HG02870 (cell line): ENCODE measurements at regions not wholly inside any gene's neighbourhood (a gene's known extent, or its start where the extent isn't known, plus 50 kb on each side); places are given as distances from the start of the nearest gene placed in this dataset.

ENCODE experiments used
- ATAC-seq: cut with Tn5 transposase; IDR thresholded peaks from one replicate; pipeline ENCODE4 v1.9.1; 2021; ENCODE audit warnings: mild to moderate bottlenecking, moderate library complexity; ENCODE audit not compliant: unreplicated experiment

- ATAC-seq: no peak
These were observed 102.2 kb upstream of the MOCS2 start for GRCh38 chr5:53211799-53212198.

GRCh38 chr5:53219174-53219573, 109.6 kb upstream of the MOCS2 start:
- peak; percentile 76 for ATAC-seq

GRCh38 chr5:53219610-53220009, 110.1 kb upstream of the MOCS2 start:
- no peak for ATAC-seq

- no peak for ATAC-seq
These were observed 124.3 kb upstream of the MOCS2 start for GRCh38 chr5:53233645-53234405.

- ATAC-seq: no peak
These were observed 127.1 kb upstream of the MOCS2 start for GRCh38 chr5:53236683-53237082.

GRCh38 chr5:53237876-53238275, 128.3 kb upstream of the MOCS2 start:
- no peak for ATAC-seq

GRCh38 chr5:53239301-53239990, 129.9 kb upstream of the MOCS2 start:
- ATAC-seq: no peak

- ATAC-seq: no peak
These were observed 131.1 kb upstream of the MOCS2 start for GRCh38 chr5:53240661-53241060.

GRCh38 chr5:53241572-53241971, 132.0 kb upstream of the MOCS2 start:
- ATAC-seq: no peak

- no peak for ATAC-seq
These were observed 133.8 kb upstream of the MOCS2 start for GRCh38 chr5:53243403-53243802.

GRCh38 chr5:53246042-53246836, 136.7 kb upstream of the MOCS2 start:
- ATAC-seq: no peak

- no peak for ATAC-seq
These were observed 140.1 kb upstream of the MOCS2 start for GRCh38 chr5:53249529-53250200.

- no peak for ATAC-seq
These were observed 140.6 kb upstream of the MOCS2 start for GRCh38 chr5:53250201-53250550.

GRCh38 chr5:53253421-53253871, 143.9 kb upstream of the MOCS2 start:
- ATAC-seq: no peak

- ATAC-seq: no peak
These were observed 147.2 kb upstream of the MOCS2 start for GRCh38 chr5:53256746-53257145.

GRCh38 chr5:53257806-53258373, 148.3 kb upstream of the MOCS2 start:
- no peak for ATAC-seq

- ATAC-seq: no peak
These were observed 149.6 kb upstream of the MOCS2 start for GRCh38 chr5:53259176-53259575.

- ATAC-seq: no peak
These were observed 150.9 kb upstream of the MOCS2 start for GRCh38 chr5:53260446-53260845.

GRCh38 chr5:53261245-53261644, 151.7 kb upstream of the MOCS2 start:
- no peak for ATAC-seq

GRCh38 chr5:53262348-53262970, 152.9 kb upstream of the MOCS2 start:
- no peak for ATAC-seq
